ENCODE measurements at regions not wholly inside any gene's neighbourhood (a gene's known extent, or its start where the extent isn't known, plus 50 kb on each side); places are given as distances from the start of the nearest gene placed in this dataset.
A peak's percentile ranks its signal among the peaks of the same experiment; 100 is the strongest.

DNA sequence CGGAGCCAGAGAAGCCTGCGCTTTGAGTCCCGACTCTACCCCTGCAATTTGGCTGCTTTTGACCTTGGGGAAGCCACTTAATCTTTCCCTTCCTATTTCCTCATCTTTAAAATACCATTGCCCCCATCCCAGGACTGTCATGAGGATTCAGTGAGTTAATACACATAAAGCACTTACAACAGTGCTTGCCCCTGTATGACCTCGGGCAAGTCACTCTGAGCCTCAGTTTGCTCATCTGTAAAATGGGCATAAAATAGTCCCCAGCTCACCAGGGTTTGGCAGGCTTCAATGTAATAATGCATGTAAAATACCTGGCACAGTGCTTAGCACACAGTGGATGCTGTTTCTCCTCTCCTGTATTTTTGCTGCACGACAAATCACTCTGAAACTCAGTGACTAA, 278.7 kb upstream of the PWP1 start:
- BruUV-seq (replicated peaks): no TSS peak
- POLR2A ChIA-PET: no interaction called here
- no peak for TF ChIP-seq PCBP1 (IDR thresholded peaks at IDR 0.05; ENCODE audit: low read depth, low read length, poor library complexity, severe bottlenecking)
- TF ChIP-seq, protein P1, sequence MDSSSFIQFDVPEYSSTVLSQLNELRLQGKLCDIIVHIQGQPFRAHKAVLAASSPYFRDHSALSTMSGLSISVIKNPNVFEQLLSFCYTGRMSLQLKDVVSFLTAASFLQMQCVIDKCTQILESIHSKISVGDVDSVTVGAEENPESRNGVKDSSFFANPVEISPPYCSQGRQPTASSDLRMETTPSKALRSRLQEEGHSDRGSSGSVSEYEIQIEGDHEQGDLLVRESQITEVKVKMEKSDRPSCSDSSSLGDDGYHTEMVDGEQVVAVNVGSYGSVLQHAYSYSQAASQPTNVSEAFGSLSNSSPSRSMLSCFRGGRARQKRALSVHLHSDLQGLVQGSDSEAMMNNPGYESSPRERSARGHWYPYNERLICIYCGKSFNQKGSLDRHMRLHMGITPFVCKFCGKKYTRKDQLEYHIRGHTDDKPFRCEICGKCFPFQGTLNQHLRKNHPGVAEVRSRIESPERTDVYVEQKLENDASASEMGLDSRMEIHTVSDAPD (CRISPR knock-in tag; IDR thresholded peaks at IDR 0.05): no peak
- TF ChIP-seq ESRRA (IDR thresholded peaks at IDR 0.05; ENCODE audit: borderline replicate concordance, low read depth): peak; percentile 50
- no peak for TF ChIP-seq HCFC1 (IDR thresholded peaks at IDR 0.05; ENCODE audit: low read depth, low read length)
- no peak for TF ChIP-seq GATAD2B (IDR thresholded peaks at IDR 0.05; ENCODE audit: borderline replicate concordance)
- no peak for TF ChIP-seq TOE1 (IDR thresholded peaks at IDR 0.05; ENCODE audit: borderline replicate concordance)
- no peak for TF ChIP-seq TOE1 (CRISPR knock-in tag; IDR thresholded peaks at IDR 0.05; ENCODE audit: borderline replicate concordance, low read depth)
- TF ChIP-seq ZNF695 (CRISPR knock-in tag; IDR thresholded peaks at IDR 0.05): no peak
- peak; percentile 59 for TF ChIP-seq CHD4 (IDR thresholded peaks at IDR 0.05; ENCODE audit: insufficient read depth, insufficient replicate concordance, low read depth, low read length, poor library complexity, severe bottlenecking)
- TF ChIP-seq ZNF583 (CRISPR knock-in tag; IDR thresholded peaks at IDR 0.05): no peak
- peak; percentile 48; the same call in 1 of the 2 replicates for TF ChIP-seq ADNP (tag; IDR thresholded peaks at IDR 0.05)
- TF ChIP-seq RNF2 (IDR thresholded peaks at IDR 0.05): no peak
- no peak for TF ChIP-seq ARID1B (IDR thresholded peaks at IDR 0.05)
- no peak for TF ChIP-seq ZNF561 (CRISPR knock-in tag; conservative IDR thresholded peaks at IDR 0.05)
- TF ChIP-seq LEF1 (IDR thresholded peaks at IDR 0.05): no peak
- TF ChIP-seq CSDE1 (IDR thresholded peaks at IDR 0.05): no peak
- TF ChIP-seq RBM25 (IDR thresholded peaks at IDR 0.05; ENCODE audit: low read depth, low read length, severe bottlenecking): peak; percentile 82

More for the DNA sequence above, 278.7 kb upstream of the PWP1 start:
- in situ Hi-C loops (cut with MboI) (loop anchor here (10.0 kb wide), 1 partner anchor 272 kb away; no protein-coding TSS in a partner anchor), intact Hi-C loops (cut with micrococcal nuclease) (loop anchor here (10.0 kb wide), 1 partner anchor 198 kb away; no protein-coding TSS in a partner anchor)
- WGBS (ENCODE audit: insufficient coverage, low coverage, missing lambda C conversion rate): 0% methylated on average over 5 of the region's 5 CpGs
- Histone ChIP-seq H4K20me1 (replicated peaks; ENCODE audit: control insufficient read depth, insufficient read depth, low read length) (peaks cover 3% of the 10 kb centered on the region; the same call in 1 of the 2 replicates), H3K36me3 (ENCODE audit: control insufficient read depth, insufficient read depth, low read length) (no peaks in the 10 kb centered on the region), H3K4me2 (ENCODE audit: insufficient read depth, low read length) (no peak overlapping the region), H2AFZ (ENCODE audit: low read depth, low read length) (no peak overlapping the region), H3K4me1 (replicated peaks in 1 of 2; ENCODE audit: control insufficient read depth in 2 of 2, insufficient read depth in 2 of 2, low read length in 2 of 2) (no peaks in the 10 kb centered on the region), H3K9ac (ENCODE audit: insufficient read depth in 1 of 2, low read depth in 2 of 2, low read length in 2 of 2) (no peak overlapping the region), H3K9me1 (ENCODE audit: control insufficient read depth, insufficient read depth, low read length) (no peaks in the 10 kb centered on the region), H3K27ac (ENCODE audit: extremely low read depth, low read depth, low read length) (no peak overlapping the region), H3K79me2 (ENCODE audit: control insufficient read depth, insufficient read depth, low read length) (no peaks in the 10 kb centered on the region), H3K9me3 (replicated peaks; ENCODE audit: control insufficient read depth, insufficient read depth, low read depth, low read length) (no peaks in the 10 kb centered on the region), H3K4me3 (no peak overlapping the region), H3K27me3 (ENCODE audit: control insufficient read depth in 2 of 2, insufficient read depth in 2 of 2, low read length in 2 of 2) (peaks cover under 1 to 7% of the 10 kb centered on the region in 2 experiments; a peak in 3 of 5 replicates)
- CTCF ChIA-PET (ENCODE audit: low intra/inter-chr PET ratio): no interaction called here
- ATAC-seq (no peak), DNase-seq (ENCODE audit: extremely low read depth in 1 of 4, low spot score in 3 of 4) (no peak), FAIRE-seq (no peak)
